HL-60 (cell line): ENCODE measurements at regions not wholly inside any gene's neighbourhood (a gene's known extent, or its start where the extent isn't known, plus 50 kb on each side); places are given as distances from the start of the nearest gene placed in this dataset.

Experiments
- DNase-seq, 2 experiments: peaks; one replicate each; pipeline ENCODE4 v3.0.0-alpha.2; 2010 to 2020; ENCODE audit warnings: low read depth in 1 of 2, low spot score in 1 of 2
- H3K27ac ChIP-seq: fragments of 250-450 bp; sonication (Bioruptor Pico); replicated peaks from 2 replicates; pipeline ENCODE4 v1.5.1; 2020; ENCODE audit warnings: mild to moderate bottlenecking, moderate library complexity
- H3K27me3 ChIP-seq: fragments of 250-450 bp; sonication (Bioruptor Pico); 2 replicates; pipeline ENCODE4 v1.5.1; 2021; ENCODE audit warnings: mild to moderate bottlenecking, moderate library complexity; ENCODE audit not compliant: insufficient read depth, poor library complexity, severe bottlenecking
- H3K4me3 ChIP-seq: replicated peaks from 2 replicates; pipeline ENCODE4 v1.5.1; 2011; ENCODE audit warnings: mild to moderate bottlenecking, control low read depth, low read length; ENCODE audit not compliant: insufficient read depth
- GABPA ChIP-seq: IDR thresholded peaks from 2 replicates; pipeline ENCODE4 v1.6.1; 2012; ENCODE audit warnings: low read depth
- POLR2AphosphoS5 ChIP-seq: IDR thresholded peaks from 2 replicates; pipeline ENCODE4 v1.6.1; 2012; ENCODE audit warnings: low read depth
- SPI1 ChIP-seq: IDR thresholded peaks from 2 replicates; pipeline ENCODE4 v1.6.1; 2012; ENCODE audit warnings: low read depth, mild to moderate bottlenecking, borderline replicate concordance
- TF ChIP-seq, protein P1 (sequence below): IDR thresholded peaks from 2 replicates; pipeline ENCODE4 v1.6.1; 2012; ENCODE audit warnings: low read depth; ENCODE audit not compliant: insufficient replicate concordance
- TF ChIP-seq, protein P2 (sequence below): IDR thresholded peaks from one replicate; pipeline ENCODE4 v1.5.1; 2011; ENCODE audit warnings: low read length, control low read depth, inconsistent platforms; ENCODE audit not compliant: insufficient read depth

DNA sequence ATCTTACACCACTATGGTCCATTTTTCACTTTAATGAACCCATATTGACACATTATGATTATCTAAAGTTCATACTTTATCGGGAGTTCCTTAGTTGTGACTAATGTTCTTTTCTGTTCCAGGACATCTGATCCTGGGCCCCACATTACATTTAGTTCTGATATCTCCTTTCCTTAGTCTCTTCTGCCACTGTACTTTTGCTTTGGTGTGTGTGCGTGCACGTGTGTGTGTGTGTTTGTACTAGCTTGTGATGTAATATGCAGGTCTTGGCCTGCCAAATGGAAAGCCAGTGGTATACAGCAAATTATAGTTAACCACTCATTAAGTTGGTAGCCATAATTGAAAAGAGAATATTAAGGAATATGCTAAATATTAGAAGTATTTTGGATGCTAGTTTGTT lies 88.0 kb downstream of the CDC42EP3 start:
- H3K27me3 ChIP-seq: no peaks in the 10 kb centered on the region
- no peak for DNase-seq
- no peak overlapping the region for H3K4me3 ChIP-seq
- H3K27ac ChIP-seq: no peak overlapping the region
- no peak for TF ChIP-seq POLR2AphosphoS5
- TF ChIP-seq, protein P1, sequence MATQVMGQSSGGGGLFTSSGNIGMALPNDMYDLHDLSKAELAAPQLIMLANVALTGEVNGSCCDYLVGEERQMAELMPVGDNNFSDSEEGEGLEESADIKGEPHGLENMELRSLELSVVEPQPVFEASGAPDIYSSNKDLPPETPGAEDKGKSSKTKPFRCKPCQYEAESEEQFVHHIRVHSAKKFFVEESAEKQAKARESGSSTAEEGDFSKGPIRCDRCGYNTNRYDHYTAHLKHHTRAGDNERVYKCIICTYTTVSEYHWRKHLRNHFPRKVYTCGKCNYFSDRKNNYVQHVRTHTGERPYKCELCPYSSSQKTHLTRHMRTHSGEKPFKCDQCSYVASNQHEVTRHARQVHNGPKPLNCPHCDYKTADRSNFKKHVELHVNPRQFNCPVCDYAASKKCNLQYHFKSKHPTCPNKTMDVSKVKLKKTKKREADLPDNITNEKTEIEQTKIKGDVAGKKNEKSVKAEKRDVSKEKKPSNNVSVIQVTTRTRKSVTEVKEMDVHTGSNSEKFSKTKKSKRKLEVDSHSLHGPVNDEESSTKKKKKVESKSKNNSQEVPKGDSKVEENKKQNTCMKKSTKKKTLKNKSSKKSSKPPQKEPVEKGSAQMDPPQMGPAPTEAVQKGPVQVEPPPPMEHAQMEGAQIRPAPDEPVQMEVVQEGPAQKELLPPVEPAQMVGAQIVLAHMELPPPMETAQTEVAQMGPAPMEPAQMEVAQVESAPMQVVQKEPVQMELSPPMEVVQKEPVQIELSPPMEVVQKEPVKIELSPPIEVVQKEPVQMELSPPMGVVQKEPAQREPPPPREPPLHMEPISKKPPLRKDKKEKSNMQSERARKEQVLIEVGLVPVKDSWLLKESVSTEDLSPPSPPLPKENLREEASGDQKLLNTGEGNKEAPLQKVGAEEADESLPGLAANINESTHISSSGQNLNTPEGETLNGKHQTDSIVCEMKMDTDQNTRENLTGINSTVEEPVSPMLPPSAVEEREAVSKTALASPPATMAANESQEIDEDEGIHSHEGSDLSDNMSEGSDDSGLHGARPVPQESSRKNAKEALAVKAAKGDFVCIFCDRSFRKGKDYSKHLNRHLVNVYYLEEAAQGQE: no peak
- no peak for TF ChIP-seq SPI1
- TF ChIP-seq GABPA: no peak
- TF ChIP-seq, protein P2, sequence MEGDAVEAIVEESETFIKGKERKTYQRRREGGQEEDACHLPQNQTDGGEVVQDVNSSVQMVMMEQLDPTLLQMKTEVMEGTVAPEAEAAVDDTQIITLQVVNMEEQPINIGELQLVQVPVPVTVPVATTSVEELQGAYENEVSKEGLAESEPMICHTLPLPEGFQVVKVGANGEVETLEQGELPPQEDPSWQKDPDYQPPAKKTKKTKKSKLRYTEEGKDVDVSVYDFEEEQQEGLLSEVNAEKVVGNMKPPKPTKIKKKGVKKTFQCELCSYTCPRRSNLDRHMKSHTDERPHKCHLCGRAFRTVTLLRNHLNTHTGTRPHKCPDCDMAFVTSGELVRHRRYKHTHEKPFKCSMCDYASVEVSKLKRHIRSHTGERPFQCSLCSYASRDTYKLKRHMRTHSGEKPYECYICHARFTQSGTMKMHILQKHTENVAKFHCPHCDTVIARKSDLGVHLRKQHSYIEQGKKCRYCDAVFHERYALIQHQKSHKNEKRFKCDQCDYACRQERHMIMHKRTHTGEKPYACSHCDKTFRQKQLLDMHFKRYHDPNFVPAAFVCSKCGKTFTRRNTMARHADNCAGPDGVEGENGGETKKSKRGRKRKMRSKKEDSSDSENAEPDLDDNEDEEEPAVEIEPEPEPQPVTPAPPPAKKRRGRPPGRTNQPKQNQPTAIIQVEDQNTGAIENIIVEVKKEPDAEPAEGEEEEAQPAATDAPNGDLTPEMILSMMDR: no peak

DNA sequence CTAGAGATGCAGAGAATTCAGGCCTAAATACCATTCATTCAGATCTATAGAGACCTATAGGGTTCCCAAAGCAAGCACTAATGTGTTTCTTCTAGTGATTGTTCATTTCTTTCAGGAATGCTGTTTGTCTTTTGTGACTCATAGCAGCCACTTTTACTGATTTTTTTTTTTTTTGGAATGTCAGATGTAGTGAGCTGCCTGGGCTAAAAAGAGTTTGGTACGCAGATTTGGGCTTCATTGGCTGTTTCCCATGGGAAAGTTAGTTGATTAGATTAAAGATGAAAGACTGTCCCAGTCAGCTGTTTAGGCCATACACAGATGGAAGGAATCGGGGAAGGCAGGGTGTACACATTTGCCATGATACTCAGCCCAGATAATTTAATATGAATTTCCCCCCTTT lies 87.6 kb downstream of the CDC42EP3 start:
- Histone ChIP-seq H3K27me3 (no peaks in the 10 kb centered on the region), H3K4me3 (no peak overlapping the region), H3K27ac (no peak overlapping the region)
- no peak for DNase-seq
- TF ChIP-seq, protein P1: no peak
- no peak for TF ChIP-seq GABPA
- no peak for TF ChIP-seq SPI1
- no peak for TF ChIP-seq POLR2AphosphoS5
- TF ChIP-seq, protein P2: no peak

DNA sequence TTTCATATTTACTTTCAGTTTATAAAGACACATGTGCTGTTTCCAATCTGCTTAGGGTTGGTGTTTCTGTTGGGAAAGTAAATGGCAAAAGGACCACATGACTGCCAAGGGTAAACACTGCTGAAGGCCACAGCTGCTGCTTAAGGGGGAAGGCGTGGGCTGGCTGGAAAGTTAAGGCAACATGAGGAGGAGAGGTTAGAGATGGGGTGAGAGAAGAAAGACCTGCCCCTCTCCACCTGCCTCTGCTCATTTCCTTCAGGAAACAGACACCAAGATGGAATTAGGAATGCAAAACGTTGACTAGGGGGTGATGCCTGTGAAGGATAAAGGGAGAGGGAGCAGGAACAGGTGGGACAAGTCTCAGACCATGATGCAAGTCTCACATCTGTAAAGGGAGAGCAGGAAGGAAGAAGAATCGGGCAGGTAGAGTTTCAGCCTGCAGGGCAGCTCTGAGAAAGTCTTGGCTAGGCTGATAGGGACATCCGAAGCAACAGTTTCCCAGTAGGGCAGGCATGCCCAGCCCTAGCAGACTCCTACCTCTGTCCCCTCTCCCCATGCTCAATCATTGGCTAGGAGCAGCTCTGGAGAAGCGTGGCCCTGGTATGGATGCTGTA lies 86.0 kb downstream of the CDC42EP3 start:
- H3K4me3 ChIP-seq: no peak overlapping the region
- DNase-seq: no peak
- H3K27ac ChIP-seq: no peak overlapping the region
- TF ChIP-seq, protein P2: no peak
- no peak for TF ChIP-seq GABPA
- no peak for TF ChIP-seq SPI1
- TF ChIP-seq POLR2AphosphoS5: no peak
- TF ChIP-seq, protein P1: no peak
- no peaks in the 10 kb centered on the region for H3K27me3 ChIP-seq
